ENCODE measurements at regions not wholly inside any gene's neighbourhood (a gene's known extent, or its start where the extent isn't known, plus 50 kb on each side); places are given as distances from the start of the nearest gene placed in this dataset.
"Not testable (repeated sequence)": the region's sequence is repeated elsewhere in the genome, so short reads cannot be mapped to it uniquely, and the experiment has no call there.

DNA sequence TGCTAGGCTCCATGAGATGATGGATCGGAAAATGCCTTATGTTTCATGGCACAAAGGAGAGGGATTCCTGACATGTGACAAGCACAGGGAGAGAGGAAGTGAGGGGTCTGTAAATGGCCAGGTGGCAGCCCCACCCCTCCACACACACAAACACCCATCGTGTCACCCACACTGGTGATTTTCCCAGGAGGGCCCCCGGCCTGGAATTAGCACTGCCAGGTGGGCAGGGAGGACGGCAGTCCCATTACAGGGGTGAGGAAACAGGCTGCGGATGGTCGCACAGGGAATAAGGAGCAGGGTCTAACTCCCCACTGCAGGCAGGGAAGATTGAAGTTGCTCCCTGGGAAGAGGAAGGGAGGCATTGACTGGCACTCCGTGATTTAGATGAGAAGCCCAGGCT, 395.3 kb upstream of the ZNF337 start:
- DNase-seq, result not testable (repeated sequence)

DNA sequence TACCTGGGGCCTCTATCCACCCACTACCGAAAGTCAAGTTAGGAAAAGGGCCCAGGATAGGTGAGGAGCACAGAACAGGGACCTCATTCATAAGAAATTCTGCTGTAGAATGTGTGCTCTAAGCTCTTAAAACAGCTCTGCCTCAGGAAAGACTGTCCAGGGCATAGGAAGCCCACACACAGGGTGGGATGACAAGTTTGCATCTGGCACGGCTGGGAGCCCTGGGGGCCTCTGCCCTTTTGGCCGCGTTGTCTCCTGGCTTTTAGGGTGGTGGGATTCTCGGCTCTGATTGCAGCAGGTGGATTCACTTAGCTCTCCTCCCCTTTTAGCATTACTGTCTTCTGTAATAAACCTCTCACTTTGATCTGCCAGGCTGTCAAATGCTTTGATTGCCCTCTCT, 389.5 kb upstream of the ZNF337 start:
- not testable (repeated sequence) for DNase-seq

DNA sequence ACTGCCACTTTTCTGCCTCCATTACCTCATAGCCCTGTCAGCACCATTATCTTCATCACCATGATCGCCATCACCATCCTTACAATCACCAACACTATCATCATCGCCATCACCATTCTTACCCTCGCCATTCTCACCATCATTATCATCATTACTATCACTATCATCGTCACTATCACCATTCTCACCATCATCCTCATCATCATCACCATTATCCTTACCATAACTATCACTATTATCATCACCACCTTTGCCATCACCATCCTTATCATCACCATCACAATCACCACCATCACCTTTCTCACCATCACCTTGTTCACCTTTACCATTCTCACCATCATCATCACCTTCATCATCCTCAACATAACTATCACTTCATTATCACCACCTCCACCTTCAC, 377.3 kb upstream of the ZNF337 start:
- not testable (repeated sequence) for DNase-seq

DNA sequence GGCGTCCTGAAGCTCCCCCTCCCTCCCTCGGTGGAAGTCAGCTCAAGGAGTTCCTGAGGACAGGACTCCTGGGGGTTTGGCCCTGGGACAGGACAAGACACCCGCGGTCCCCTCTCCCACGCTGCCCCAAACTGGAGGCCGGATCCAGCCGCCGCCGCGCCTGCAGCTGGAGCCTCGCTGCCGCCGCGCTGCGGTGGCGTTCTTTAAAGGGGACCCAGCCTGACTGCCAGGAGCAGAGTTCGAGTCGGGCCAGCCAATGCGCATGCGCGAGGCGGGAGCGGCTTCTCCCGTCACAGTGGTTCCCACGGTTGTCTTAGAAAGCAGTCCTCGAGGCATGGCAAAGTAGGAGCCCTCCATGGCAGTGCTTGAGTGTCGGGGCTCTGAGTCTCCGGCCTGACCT, 362.7 kb upstream of the ZNF337 start:
- not testable (repeated sequence) for DNase-seq

DNA sequence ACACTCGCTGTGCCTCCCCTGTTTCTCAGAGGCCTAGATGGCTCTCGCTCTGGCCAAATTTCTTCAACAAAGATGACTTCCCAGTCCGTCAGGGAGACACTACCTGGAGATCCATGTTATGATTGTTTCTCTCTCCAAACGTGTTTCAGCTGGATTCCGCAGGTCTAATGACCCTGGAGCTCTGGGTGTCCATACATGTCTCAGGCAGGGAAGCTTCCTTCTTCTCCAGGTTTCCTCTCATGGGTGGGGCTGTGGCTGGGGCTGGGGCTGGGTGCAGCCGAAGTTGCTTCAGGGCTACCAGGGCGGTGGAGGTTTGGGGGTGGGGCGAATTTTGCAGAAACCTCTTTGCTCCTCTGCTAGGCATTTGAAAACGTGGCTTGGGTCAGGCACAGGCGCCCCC, 361.8 kb upstream of the ZNF337 start:
- not testable (repeated sequence) for DNase-seq

DNA sequence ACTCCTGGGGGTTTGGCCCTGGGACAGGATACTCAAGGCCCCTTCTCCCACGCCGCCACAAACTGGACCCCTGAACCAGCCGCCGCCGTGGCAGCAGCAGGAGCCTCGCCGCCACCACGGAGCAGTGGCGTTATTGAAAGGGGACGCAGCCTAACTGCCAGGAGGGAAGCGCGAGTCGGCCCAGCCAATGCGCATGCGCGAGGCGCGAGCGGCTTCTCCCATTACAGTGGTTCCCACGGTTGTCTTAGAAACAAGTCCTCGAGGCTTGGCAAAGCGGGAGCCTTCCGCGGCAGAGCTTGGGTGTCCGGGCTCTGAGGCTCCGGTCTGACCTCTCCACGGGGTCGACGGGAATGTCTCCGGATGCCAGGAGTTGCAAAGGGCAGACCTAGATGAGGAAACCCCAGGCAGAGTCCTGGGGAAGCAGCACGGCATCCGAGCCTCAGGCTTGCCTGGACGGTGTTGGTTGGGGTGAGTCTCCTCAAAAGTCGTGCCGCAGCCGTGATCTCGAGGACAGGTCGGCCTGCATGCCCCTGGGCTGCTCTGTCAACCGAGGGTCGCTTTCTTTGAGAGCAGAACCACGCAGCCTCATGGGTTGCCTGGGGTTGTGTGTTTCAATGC, 360.6 kb upstream of the ZNF337 start:
- not testable (repeated sequence) for DNase-seq

DNA sequence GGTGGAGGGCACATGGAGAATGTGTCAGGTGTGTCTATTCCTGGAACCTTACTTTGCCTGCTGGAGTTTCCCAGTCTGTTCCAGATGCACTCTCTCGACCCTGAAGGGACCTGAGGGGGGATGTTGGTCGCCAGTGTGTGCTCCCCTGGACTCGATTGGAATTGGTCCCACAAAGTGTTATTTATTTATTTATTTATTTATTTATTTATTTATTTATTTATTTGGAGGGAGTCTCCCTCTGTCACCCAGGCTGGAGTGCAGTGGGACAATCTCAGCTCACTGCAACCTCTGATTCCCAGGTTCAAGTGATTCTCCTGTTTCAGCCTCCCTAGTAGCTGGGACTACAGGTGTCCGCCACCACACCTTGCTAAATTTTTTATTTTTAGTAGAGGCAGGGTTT, 329.1 kb upstream of the ZNF337 start:
- DNase-seq, result not testable (repeated sequence)

DNA sequence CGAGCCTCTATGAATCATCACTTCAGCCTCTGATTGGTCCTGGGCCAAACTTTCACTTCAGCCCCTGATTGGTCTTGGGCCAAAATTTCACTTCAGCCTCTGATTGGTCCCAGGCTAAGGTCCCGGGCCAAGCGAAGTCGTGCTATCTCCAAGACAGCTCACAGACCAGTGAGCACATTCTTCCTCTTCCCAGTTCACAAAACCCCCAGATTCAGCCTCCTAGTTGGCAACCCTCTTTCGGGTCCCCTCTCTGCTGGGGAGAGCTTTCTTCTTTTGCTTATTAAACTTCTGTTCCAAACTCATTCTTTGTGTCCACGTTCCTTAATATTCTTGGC, 314.3 kb upstream of the ZNF337 start:
- not testable (repeated sequence) for DNase-seq

DNA sequence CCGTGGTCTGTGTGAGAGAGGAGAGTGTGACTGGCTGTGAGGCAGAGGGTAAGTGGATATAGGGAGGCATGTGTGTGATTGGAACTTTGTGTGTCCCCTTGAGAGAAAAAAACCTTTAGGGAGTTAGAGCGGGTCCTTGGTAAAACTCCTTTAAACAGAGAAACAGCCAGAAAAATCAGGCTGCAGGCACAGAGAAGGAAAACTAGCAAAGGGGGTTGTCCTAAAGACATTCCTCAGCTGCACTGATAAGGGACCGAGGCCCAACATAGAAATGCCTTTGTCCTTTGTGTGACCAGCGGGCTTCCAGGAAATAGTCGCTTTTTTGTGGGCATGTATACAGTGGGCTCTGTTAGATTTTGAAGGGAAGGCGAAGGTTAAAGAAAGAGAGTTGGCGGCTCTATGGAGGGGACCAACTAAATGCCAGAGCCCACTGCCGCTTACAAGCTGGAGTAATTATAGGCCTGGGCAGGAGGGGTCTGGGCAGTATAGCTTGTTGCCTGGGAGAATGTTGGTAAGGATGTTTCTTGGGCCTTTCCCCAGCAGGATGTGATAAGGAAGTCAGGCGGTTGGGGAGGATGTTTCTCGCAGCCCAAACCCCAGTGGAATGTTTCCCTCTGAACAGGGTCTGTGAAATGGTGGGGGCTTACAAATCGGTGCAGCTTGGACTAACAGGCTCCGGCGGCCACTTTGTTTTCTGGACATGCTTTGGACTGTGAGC, 313.7 kb upstream of the ZNF337 start:
- not testable (repeated sequence) for DNase-seq

DNA sequence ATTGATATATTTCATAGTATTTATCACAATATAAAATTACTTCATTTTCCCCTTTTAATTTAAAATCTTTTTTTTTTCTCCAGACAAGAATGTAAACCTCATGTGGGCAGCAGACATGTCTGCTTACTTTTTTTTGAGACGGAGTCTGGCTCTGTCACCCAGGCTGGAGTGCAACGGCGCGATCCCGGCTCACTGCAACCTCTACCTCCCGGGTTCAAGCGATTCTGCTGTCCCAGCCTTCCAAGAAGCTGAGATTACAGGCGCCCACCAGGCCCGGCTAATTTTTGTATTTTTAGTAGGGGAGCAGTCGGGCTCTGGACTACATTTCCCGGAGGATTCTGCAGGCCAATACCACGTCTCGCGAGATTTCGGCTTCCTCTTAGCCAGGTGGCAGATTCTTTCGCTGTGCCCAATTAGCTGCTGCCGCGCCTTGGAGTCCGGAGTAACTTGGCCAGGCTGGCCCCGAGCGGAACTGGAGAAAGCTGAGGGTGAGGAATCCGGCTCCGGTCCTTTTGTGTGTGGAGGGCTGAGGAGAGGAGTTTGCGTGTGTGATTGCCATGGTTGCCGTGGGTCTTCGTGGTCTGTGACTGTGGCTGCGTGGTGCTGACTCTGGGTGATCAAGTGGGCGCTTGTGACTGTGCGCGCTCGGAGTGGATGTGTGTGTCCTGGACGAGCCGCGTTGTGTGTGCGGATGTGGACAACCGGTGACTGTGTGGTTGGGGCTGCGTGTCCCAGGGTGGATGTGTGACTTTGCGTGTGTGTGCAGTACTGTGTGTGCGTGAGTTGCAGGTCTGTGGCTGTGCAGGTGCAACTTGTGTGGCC, 313.0 kb upstream of the ZNF337 start:
- DNase-seq, result peak; percentile 50

DNA sequence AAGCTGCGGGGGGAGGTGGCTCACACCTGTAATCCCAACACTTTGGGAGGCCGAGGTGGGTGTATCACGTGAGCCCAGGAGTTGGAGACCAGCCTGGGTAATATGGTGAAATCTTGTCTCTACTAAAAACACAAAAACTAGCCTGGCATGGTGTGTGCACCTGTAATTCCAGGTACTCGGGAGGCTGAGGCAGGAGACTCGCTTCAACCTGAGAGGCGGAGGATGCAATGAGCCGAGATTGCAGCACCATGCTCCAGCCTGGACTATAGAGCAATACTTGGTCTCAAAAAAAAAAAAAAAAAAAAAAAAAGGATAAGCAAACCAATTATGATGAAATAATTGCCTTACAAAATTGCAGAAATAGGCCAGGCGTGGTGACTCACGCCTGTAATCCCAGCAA, 311.4 kb upstream of the ZNF337 start:
- not testable (repeated sequence) for DNase-seq

DNA sequence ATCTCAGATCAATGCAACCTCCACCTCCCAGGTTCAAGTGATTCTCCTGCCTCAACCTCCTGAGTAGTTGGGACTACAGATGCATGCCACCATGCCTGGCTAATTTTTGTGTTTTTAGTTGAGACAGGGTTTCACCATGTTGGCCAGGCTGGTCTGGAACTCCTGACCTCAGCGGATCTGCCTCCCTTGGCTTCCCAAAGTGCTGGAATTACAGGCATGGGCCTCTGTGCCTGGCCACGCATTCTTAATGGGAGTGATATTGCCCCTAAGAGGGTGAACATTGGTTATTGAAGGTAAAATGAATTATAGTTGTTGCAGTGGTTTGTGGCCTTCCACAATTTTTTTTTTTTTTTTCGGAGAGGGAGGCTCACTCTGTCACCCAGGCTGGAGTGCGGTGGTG, 309.5 kb upstream of the ZNF337 start:
- not testable (repeated sequence) for DNase-seq

DNA sequence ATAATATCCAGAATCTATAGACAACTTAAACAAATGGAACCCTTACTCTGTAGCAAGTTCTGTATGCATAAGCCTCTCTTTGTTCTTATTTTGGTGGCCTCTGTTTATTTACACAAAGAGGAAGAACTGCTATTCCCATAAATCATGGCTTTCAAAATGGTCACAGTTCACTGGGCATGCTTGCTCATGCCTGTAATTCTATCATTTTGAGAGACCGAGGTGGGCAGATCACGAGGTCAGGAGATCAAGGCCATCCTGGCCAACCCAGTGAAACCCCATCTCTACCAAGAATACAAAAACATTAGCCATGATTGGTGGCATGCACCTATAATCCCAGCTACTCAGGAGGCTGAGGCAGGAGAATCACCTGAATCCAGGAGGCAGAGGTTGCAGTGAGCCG, 307.3 kb upstream of the ZNF337 start:
- DNase-seq, result not testable (repeated sequence)

DNA sequence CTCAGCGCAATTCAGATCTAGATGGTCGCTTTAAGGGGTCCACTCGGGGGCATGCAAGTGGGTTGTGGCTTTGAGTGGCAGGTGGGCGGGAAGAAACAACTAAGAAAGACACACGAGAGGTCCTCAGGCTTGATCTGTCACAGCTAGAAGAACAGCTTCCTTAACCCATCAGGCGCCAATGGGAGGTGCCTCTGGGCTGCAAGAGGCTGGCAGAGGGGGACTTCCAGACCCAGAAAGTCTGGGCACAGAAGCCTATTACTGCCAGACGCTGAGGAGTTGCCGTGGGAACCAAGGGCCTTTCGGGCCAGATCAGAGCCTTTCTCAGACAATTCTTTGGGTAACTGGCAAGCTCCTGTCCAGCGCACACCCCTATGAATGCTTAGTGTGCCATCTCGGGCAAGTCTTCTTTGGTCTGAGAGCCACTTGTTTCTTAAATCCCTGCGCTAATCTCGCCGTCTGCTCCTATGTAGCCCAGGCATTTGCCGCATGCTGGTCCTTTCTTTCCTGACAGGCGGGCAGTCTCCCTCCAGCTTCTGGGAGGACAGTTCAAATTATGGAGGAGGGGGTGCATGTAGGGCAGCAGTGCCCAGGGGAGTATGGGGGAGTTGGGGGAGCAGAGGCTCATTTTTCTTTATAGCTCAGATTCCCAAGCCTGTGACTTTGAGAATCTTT, 300.9 kb upstream of the ZNF337 start:
- DNase-seq, result not testable (repeated sequence)

DNA sequence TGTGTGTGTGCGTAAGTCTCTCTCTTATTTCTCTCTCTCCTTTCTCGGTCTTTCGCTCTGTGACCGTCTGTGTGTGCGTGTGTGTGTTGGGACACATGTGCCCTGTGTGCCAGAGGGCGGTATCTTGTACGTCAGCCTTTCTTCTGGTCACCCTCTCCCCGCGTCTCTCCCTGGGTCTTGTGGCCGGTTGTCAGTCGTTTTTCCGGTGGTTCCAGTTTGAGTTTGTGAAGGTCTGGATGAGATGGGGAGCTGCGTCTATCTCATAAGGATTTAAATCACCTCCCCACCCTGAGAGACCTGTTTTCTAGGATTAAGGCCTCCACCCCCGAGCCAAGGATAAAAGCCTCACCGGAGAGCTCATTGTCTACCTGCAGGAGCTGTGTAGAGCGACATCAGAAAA, 295.5 kb upstream of the ZNF337 start:
- no peak for DNase-seq

DNA sequence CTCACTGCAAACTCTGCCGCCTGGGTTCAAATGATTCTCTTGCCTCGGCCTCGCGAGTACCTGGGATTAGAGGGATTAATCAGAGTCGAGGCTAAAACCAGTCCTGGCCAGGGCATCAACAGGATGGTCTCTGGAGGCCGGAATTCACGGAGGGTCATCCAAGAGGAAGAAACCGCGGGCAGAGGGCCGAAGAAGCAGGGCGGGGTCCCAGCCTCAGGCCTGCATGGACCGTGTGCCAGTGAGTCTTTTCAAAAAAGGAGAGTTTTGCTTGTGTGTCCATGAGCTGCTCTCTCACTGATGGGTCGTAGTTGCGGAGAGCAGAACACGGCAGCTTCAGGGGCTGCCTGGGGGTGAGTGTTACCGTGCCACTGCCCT, 295.1 kb upstream of the ZNF337 start:
- DNase-seq, result no peak

DNA sequence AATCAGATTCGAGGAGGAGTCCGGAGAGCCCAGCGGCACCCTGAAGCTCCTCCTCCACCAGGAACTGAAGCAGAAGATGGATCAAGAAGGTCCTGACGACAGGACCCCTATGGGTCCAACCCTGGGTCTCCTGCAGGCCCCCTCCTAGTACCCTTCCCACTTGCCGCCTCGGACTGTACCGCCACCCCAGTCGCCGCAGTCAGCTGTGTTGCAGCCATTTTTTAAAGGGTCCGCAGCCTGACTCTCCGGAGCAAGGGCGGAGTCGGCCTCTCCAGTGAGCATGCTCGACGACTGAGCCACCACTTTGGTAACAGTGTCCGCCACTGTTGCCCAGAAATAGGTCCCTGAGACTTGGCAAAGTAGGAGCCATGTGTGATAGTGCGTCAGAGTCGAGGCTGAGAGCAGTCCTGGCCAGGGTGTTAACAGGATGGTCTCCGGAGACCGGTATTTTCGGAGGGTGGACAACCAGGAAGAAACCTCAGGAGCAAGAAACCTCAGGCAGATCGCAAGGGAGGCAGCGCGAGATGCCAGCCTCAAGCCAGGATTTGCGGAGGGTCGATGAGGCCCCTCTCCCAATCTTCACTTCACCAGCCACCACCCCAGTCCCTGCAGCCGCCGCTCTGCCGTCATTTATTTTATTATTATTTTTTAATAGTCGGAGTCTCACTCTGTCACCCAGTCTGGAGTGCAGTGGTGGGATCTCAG, 294.6 kb upstream of the ZNF337 start:
- DNase-seq, result no peak

DNA sequence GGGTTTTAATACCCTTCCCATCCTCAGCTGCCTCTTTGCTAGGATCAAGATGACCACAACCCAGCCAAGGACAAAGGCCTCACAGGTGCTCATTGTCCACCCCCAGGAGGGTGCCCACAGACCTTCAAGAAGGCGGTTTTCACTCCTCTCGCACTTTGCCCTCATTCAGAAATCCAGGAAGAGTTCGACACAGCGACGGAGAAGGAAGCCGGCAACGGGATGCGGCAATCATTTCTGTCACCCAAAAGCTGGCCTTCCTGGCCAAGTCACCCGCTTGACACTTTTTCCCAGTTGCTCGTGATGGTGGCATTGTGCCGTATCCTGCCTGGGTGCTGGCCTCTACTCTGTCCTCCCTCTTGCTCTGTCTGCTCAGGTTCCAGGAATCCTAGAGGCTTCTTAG, 293.0 kb upstream of the ZNF337 start:
- not testable (repeated sequence) for DNase-seq

DNA sequence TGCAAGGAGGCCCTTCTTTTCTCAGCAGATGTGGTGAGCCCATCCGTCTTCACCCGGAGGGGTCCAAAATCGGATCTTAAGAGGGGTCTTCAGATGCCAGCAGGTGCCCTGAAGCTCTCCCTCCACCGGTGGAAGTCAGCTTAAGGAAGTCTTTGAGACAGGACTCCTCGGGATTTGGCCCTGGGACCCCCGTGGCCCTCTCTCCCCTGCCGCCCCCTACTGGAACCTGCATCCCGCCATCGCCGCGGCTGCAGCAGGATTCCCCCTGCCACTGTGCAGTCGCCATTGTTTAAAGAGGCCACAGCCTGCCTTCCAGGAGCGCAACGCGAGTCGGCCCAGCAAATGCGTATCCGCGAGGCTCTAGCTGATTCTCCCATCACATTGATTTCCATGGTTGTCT, 292.5 kb upstream of the ZNF337 start:
- DNase-seq, result no peak

DNA sequence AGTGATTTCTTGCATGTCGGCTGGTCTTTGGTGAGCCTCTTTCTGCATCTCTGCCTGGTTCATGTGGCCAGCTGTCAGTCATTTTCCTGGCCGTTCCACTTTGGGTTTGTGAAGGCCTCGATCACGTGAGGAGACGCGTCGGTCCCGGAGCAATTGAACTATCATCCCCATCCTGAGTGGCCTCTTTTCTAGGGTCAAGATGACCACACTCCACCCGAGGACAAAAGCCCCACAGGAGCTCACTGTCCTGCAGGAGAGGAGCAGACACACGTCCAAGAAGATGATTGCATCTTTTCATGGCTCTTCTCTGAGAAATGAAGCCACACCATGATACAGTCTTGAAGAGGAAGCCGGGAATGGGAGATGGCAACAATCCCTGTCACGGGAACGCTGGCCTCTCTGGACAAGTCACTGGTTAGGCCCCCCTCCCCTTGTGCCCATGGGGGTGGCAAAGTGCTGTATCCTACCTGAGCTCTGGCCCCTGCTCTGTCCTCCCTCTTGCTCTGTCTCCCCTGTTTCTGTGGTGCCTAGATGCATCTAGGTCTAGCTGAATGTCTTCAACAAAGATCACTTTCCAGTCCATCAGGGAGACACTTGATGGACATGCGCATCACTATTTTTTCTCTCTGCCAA, 291.4 kb upstream of the ZNF337 start:
- DNase-seq, result not testable (repeated sequence)

DNA sequence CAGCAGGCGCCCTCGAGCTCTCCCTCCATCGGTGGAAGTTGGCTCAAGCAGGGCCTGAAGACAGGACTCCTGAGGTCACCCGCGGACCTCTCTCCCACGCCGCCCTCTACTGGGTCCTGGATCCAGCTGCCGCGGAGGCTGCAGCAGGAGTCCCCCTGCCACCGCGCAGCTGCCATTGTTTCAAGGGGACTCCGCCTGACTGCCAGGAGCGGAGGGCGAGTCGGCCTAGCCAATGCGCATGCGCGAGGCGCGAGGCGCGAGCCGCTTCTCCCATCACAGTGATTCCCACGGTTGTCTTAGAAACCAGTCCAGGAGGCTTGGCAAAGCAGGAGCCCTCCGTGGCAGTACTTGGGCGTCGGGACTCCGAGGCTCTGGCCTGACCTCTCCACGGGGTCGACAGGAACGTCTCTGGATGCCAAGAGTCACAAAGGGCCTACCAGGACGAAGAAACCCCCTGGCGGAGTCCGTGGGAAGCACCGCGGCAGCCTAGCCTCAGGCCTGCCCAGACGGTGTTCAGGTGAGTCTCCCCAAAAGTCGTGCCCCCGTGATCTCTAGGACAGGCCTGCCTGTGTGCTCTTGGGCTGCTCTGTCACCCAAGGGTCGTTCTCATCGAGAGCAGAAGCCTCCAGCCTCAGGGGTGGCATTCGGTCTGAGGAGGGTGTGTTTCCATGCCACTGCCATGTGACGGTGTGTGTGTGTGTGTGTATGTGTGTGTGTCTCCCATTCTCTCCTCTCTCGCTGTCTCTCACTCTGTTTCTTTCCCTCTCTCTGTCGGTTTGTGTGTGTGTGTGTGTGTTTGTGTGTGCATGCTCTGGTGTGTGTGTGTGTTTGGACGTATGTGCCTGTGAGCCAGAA, 290.6 kb upstream of the ZNF337 start:
- peak; percentile 36 for DNase-seq

Measured in activated T-cell treated with anti-CD3 and anti-CD28 coated beads for 4 hours (primary cell).